Peyer's patch (tissue), 4 donors: ENCODE measurements at regions not wholly inside any gene's neighbourhood (a gene's known extent, or its start where the extent isn't known, plus 50 kb on each side); places are given as distances from the start of the nearest gene placed in this dataset.

Source experiments
- DNase-seq, 3 donors: peaks; one replicate each; pipeline ENCODE4 v3.0.0-alpha.2; 2017 to 2019
- H3K27ac ChIP-seq, 4 donors: fragments of 200-600 bp; sonication (generic); one replicate each; pipeline ENCODE4 v1.5.1; 2016 to 2019
- H3K27me3 ChIP-seq, 2 donors: fragments of 200-600 bp; sonication (generic); one replicate each; pipeline ENCODE4 v1.5.1; 2019
- H3K36me3 ChIP-seq, 3 donors: fragments of 200-600 bp; sonication (generic); one replicate each; pipeline ENCODE4 v1.5.1; 2016 to 2019
- H3K4me1 ChIP-seq, 4 donors: fragments of 200-600 bp; sonication (generic); one replicate each; pipeline ENCODE4 v1.5.1; 2016 to 2019
- H3K4me3 ChIP-seq, 4 donors: fragments of 200-600 bp; sonication (generic); 1 replicate in 3 of 4; 2 replicates in 1 of 4; pipeline ENCODE4 v1.5.1; 2016 to 2019; ENCODE audit warnings: mild to moderate bottlenecking in 1 of 4
- H3K9me3 ChIP-seq, 4 donors: fragments of 200-600 bp; sonication (generic); one replicate each; pipeline ENCODE4 v1.5.1; 2016 to 2019; ENCODE audit warnings: mild to moderate bottlenecking in 1 of 4
- POLR2A ChIP-seq, 2 donors: fragments of 450-650 bp; IDR thresholded peaks; one replicate each; pipeline ENCODE4 v1.5.1; 2017; ENCODE audit warnings: antibody characterized with exemption in 2 of 2, mild to moderate bottlenecking in 2 of 2, moderate library complexity in 2 of 2
- TF ChIP-seq, protein P1 (sequence below), 6 experiments: fragments of 450-650 bp in 4 of 6; fragments of 200-600 bp in 2 of 6; sonication (generic) in 1 of 6; IDR thresholded peaks; one replicate each; pipeline ENCODE4 v1.5.1; 2017 to 2019; ENCODE audit warnings: antibody characterized with exemption in 6 of 6, mild to moderate bottlenecking in 3 of 6, moderate library complexity in 1 of 6

DNA sequence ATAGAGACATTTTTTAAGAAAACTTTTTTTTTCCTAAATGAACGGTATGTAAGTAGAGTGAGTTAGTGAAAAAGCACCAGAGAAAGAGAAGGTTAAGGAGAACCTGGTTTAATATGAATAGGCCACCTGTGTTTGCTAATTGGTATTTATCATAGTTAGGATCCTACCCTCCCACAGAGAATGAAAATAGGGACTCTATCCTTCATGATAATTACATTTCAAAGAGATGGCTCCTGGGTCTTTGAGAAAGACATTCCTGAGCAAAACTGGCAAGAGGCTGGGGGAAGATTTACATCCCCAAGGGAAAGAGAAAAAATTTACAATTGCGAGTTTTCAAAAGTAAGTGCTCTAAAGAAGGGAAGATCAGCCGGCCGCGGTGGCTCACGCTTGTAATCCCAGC, 1284.5 kb downstream of the SLITRK1 start:
- Histone ChIP-seq H3K36me3 (no peaks in the 10 kb centered on the region), H3K4me1 (no peaks in the 10 kb centered on the region), H3K9me3 (peaks cover 0 to 4% (median 0%) of the 10 kb centered on the region in 4 donors), H3K27ac (no peak overlapping the region), H3K27me3 (no peaks in the 10 kb centered on the region), H3K4me3 (no peak overlapping the region)
- TF ChIP-seq POLR2A (IDR thresholded peaks at IDR 0.05): no peak
- TF ChIP-seq, protein P1, sequence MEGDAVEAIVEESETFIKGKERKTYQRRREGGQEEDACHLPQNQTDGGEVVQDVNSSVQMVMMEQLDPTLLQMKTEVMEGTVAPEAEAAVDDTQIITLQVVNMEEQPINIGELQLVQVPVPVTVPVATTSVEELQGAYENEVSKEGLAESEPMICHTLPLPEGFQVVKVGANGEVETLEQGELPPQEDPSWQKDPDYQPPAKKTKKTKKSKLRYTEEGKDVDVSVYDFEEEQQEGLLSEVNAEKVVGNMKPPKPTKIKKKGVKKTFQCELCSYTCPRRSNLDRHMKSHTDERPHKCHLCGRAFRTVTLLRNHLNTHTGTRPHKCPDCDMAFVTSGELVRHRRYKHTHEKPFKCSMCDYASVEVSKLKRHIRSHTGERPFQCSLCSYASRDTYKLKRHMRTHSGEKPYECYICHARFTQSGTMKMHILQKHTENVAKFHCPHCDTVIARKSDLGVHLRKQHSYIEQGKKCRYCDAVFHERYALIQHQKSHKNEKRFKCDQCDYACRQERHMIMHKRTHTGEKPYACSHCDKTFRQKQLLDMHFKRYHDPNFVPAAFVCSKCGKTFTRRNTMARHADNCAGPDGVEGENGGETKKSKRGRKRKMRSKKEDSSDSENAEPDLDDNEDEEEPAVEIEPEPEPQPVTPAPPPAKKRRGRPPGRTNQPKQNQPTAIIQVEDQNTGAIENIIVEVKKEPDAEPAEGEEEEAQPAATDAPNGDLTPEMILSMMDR (IDR thresholded peaks at IDR 0.05): no peak
- no peak for DNase-seq

DNA sequence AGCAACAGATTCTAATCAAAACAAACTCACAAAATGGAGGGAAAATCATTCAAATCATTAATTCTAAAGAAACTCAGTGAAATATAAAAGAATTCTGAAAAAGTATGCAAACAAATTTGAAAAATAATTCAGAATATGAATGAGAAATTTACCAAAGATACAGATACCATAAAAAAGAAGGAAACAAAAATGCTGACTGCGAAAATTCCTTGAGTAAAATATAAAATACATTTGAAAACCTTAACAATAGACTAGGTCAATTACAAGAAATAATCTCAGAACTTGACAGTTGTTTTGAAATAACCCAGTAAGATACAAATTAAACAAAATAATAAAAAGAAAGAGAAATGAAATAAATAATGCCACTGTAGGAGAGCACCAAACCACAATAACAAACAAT, 1289.0 kb downstream of the SLITRK1 start:
- no peak overlapping the region for H3K4me3 ChIP-seq
- no peaks in the 10 kb centered on the region for H3K27me3 ChIP-seq
- DNase-seq: no peak
- TF ChIP-seq, protein P1 (IDR thresholded peaks at IDR 0.05): no peak
- H3K27ac ChIP-seq: no peak overlapping the region
- H3K36me3 ChIP-seq: no peaks in the 10 kb centered on the region
- peaks cover 0 to 8% (median 0%) of the 10 kb centered on the region in 4 donors for H3K9me3 ChIP-seq
- H3K4me1 ChIP-seq: no peaks in the 10 kb centered on the region

DNA sequence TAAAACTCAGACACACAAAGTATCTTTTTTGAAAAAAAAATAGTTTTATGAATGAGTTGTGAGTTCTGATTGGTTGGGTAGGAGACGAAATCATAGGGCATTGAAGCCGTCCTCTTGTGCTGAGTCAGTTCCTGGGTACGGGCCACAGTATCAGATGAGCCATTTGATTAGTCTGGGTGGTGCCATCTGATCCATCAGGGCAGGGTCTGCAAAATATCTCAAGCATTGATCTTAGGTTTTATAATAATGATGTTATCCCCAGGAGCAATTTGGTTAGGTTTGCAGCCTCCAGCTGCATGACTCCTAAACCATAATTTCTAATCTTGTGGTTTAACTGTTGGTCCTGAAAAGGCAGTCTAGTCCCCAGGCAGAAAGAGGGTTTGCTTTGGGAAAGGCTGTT, 1310.6 kb downstream of the SLITRK1 start:
- Histone ChIP-seq H3K4me1 (no peaks in the 10 kb centered on the region), H3K36me3 (no peaks in the 10 kb centered on the region), H3K4me3 (no peak overlapping the region), H3K27me3 (no peaks in the 10 kb centered on the region), H3K9me3 (peaks cover 0 to 7% (median 0%) of the 10 kb centered on the region in 4 donors), H3K27ac (no peak overlapping the region)
- TF ChIP-seq POLR2A (IDR thresholded peaks at IDR 0.05): no peak
- TF ChIP-seq, protein P1 (IDR thresholded peaks at IDR 0.05): no peak
- no peak for DNase-seq

DNA sequence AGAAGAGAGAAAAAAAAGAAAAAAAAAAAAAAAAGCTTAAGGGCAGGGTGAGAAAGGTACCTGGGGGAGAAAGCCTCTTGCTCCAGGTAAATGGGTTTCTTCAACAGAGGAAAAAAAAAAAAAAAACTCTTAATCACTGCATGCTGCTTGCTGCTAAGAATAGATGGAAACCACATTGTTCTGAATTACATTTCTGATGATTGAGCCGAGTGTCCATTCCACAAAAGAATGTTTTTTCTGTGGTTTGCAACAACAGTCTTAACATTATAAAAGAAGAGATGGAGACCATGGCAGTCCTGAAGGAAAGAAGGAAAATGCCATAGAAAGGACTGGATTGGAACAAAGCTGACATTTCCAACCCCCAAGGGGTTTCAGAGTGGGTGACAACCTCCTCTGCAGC, 1312.7 kb downstream of the SLITRK1 start:
- Histone ChIP-seq H3K27me3 (no peaks in the 10 kb centered on the region), H3K36me3 (no peaks in the 10 kb centered on the region), H3K4me1 (no peaks in the 10 kb centered on the region), H3K27ac (no peak overlapping the region), H3K9me3 (peaks cover 0 to 4% (median 0%) of the 10 kb centered on the region in 4 donors), H3K4me3 (no peak overlapping the region)
- DNase-seq: no peak
- no peak for TF ChIP-seq POLR2A (IDR thresholded peaks at IDR 0.05)
- TF ChIP-seq, protein P1 (IDR thresholded peaks at IDR 0.05): no peak

DNA sequence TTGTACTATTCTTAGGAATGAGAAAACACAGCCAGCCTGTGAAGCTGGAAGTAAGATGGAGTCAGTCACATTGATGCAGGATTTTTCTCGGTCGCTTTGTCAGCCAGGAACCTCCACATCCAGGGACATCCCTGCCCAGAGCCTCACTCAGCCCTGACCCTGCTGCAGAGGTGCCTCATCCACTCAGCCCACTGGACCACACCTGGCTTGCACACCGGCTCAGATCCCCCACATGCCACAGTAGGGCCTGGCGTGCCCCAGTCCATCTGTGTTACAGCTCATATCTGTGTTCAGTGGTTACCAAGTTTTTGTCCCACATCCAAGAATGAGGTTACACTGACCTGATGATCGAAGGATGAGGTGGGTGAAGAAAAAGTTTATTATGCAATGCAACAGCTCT, 1315.4 kb downstream of the SLITRK1 start:
- Histone ChIP-seq H3K9me3 (no peaks in the 10 kb centered on the region), H3K27me3 (no peaks in the 10 kb centered on the region), H3K36me3 (no peaks in the 10 kb centered on the region), H3K27ac (no peak overlapping the region), H3K4me3 (no peak overlapping the region), H3K4me1 (no peaks in the 10 kb centered on the region)
- DNase-seq: no peak
- TF ChIP-seq, protein P1 (IDR thresholded peaks at IDR 0.05): no peak
- TF ChIP-seq POLR2A (IDR thresholded peaks at IDR 0.05): no peak

DNA sequence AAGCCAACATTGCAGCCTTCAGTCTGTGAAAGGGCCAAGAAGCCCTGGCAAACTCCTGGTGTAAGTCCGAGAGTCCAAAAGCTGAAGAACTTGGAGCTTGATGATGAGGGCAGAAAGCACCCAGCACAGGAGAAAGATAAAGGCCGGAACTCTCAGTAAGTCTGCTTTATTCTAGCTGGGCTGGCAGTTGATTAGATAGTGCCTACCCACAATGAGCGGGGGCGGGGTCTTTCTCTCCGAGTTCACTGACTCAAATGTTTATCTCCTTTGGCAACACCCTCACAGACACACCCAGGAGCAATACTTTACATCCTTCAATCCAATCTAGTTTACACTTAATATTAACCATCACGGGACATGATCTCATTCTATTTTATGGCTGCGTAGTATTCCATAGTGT, 1317.1 kb downstream of the SLITRK1 start:
- Histone ChIP-seq H3K4me1 (no peaks in the 10 kb centered on the region), H3K27ac (no peak overlapping the region), H3K36me3 (no peaks in the 10 kb centered on the region), H3K27me3 (no peaks in the 10 kb centered on the region), H3K4me3 (no peak overlapping the region), H3K9me3 (no peaks in the 10 kb centered on the region)
- TF ChIP-seq, protein P1 (IDR thresholded peaks at IDR 0.05): no peak
- TF ChIP-seq POLR2A (IDR thresholded peaks at IDR 0.05): no peak
- DNase-seq: no peak
